Ishikawa (cell line): ENCODE measurements at regions not wholly inside any gene's neighbourhood (a gene's known extent, or its start where the extent isn't known, plus 50 kb on each side); places are given as distances from the start of the nearest gene placed in this dataset.

Experiments
- CEBPB ChIP-seq: IDR thresholded peaks from 2 replicates; pipeline ENCODE4 v1.6.1; 2012
- CREB1 ChIP-seq: IDR thresholded peaks from 2 replicates; pipeline ENCODE4 v1.6.1; 2012; ENCODE audit warnings: low read depth
- EGR1 ChIP-seq: IDR thresholded peaks from 2 replicates; pipeline ENCODE4 v1.6.1; 2012
- EP300 ChIP-seq: IDR thresholded peaks from 2 replicates; pipeline ENCODE4 v1.6.1; 2012; ENCODE audit warnings: borderline replicate concordance
- FOXM1 ChIP-seq: IDR thresholded peaks from 2 replicates; pipeline ENCODE4 v1.6.1; 2012; ENCODE audit warnings: low read depth, borderline replicate concordance
- MAX ChIP-seq: IDR thresholded peaks from 2 replicates; pipeline ENCODE4 v1.6.1; 2012
- NFIC ChIP-seq: IDR thresholded peaks from 2 replicates; pipeline ENCODE4 v1.6.1; 2012
- RAD21 ChIP-seq: IDR thresholded peaks from 2 replicates; pipeline ENCODE4 v1.6.1; 2012; ENCODE audit warnings: low read depth
- REST ChIP-seq: IDR thresholded peaks from 2 replicates; pipeline ENCODE4 v1.6.1; 2012; ENCODE audit warnings: low read depth, mild to moderate bottlenecking
- TAF1 ChIP-seq: IDR thresholded peaks from 2 replicates; pipeline ENCODE4 v1.6.1; 2012; ENCODE audit warnings: low read depth, mild to moderate bottlenecking
- TCF12 ChIP-seq: IDR thresholded peaks from 2 replicates; pipeline ENCODE4 v1.6.1; 2012; ENCODE audit warnings: low read depth
- TEAD4 ChIP-seq: IDR thresholded peaks from 2 replicates; pipeline ENCODE4 v1.6.1; 2012
- USF1 ChIP-seq: IDR thresholded peaks from 2 replicates; pipeline ENCODE4 v1.6.1; 2012
- YY1 ChIP-seq: IDR thresholded peaks from 2 replicates; pipeline ENCODE4 v1.6.1; 2012; ENCODE audit warnings: low read depth
- ZBTB7A ChIP-seq: IDR thresholded peaks from 2 replicates; pipeline ENCODE4 v1.6.1; 2012; ENCODE audit warnings: low read depth

GRCh38 chr2:118325321-118325955 lies 237.2 kb downstream of the INSIG2 start:
- no peak for TF ChIP-seq EGR1
- no peak for TF ChIP-seq USF1

GRCh38 chr2:118322406-118322805 lies 234.1 kb downstream of the INSIG2 start:
- TF ChIP-seq EGR1 (no peak), ZBTB7A (no peak), RAD21 (no peak), EP300 (no peak), YY1 (no peak), TCF12 (no peak), REST (no peak), FOXM1 (no peak), USF1 (no peak), TAF1 (no peak), CEBPB (no peak), TEAD4 (no peak), NFIC (no peak), CREB1 (no peak), MAX (no peak)

GRCh38 chr2:118321432-118322105 lies 233.3 kb downstream of the INSIG2 start:
- no peak for TF ChIP-seq USF1
- TF ChIP-seq NFIC = no peak
- no peak for TF ChIP-seq REST
- TF ChIP-seq TEAD4 = no peak
- TF ChIP-seq CREB1 = no peak
- no peak for TF ChIP-seq FOXM1
- no peak for TF ChIP-seq TCF12
- no peak for TF ChIP-seq YY1
- TF ChIP-seq MAX = no peak
- TF ChIP-seq TAF1 = no peak
- no peak for TF ChIP-seq EP300
- no peak for TF ChIP-seq CEBPB
- TF ChIP-seq ZBTB7A = no peak
- TF ChIP-seq RAD21 = no peak
- no peak for TF ChIP-seq EGR1

GRCh38 chr2:118320658-118321057 lies 232.4 kb downstream of the INSIG2 start:
- TF ChIP-seq CEBPB = no peak
- no peak for TF ChIP-seq EGR1
- TF ChIP-seq NFIC = no peak
- no peak for TF ChIP-seq FOXM1
- no peak for TF ChIP-seq MAX
- no peak for TF ChIP-seq CREB1
- no peak for TF ChIP-seq TCF12
- TF ChIP-seq TEAD4 = no peak
- TF ChIP-seq EP300 = no peak
- TF ChIP-seq ZBTB7A = no peak
- TF ChIP-seq TAF1 = no peak
- no peak for TF ChIP-seq USF1
- TF ChIP-seq YY1 = no peak
- TF ChIP-seq RAD21 = no peak
- TF ChIP-seq REST = no peak
